ENCODE measurements at regions not wholly inside any gene's neighbourhood (a gene's known extent, or its start where the extent isn't known, plus 50 kb on each side); places are given as distances from the start of the nearest gene placed in this dataset.

DNA sequence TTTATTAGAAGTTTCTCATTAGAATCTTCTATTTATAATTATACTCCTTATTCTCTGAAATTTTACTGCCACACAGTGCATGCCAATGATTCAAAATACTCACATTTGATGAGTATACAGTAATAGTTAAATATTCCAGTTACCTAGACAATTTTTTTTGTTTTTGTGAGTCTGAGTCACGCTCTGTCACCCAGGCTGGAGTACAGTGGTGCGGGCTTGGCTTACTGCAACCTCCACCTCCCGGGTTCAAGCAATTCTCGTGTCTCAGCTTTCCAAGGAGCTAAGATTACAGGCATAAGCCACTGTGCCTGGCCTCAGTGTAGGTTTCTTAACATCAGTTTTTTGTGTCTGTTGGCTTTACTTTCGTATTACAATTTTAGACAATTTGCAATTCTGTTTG lies 87.1 kb downstream of the ZNF486 start:
- TF ChIP-seq CTCF (IDR thresholded peaks at IDR 0.05; ENCODE audit: insufficient read depth, low read length), result no peak
- TF ChIP-seq POLR2AphosphoS5 (IDR thresholded peaks at IDR 0.05; ENCODE audit: low read depth), result no peak
- TF ChIP-seq REST (IDR thresholded peaks at IDR 0.05; ENCODE audit: insufficient replicate concordance, low read depth), result no peak

Measured in HL-60 (cell line).